Retinal pigment epithelial cell (primary cell): ENCODE measurements at regions not wholly inside any gene's neighbourhood (a gene's known extent, or its start where the extent isn't known, plus 50 kb on each side); places are given as distances from the start of the nearest gene placed in this dataset.
"Not testable (repeated sequence)": the region's sequence is repeated elsewhere in the genome, so short reads cannot be mapped to it uniquely, and the experiment has no call there.

Experiments used
- DNase-seq: peaks from one replicate; pipeline ENCODE4 v3.0.0-alpha.2; 2010; ENCODE audit warnings: low read depth
- H3K4me3 ChIP-seq: 2 replicates; pipeline ENCODE4 v1.5.1; 2011; ENCODE audit warnings: mild to moderate bottlenecking, low read length, control low read depth, moderate library complexity
- CTCF ChIP-seq: conservative IDR thresholded peaks from 2 replicates; pipeline ENCODE4 v1.5.1; 2011; ENCODE audit warnings: low read depth, low read length, control low read depth, inconsistent platforms

GRCh38 chrX:114272096-114272686 is 311.7 kb upstream of the HTR2C start:
- H3K4me3 ChIP-seq = no peak overlapping the region
- TF ChIP-seq CTCF = no peak
- DNase-seq = no peak

GRCh38 chrX:114270371-114270770 is 313.5 kb upstream of the HTR2C start:
- DNase-seq, H3K4me3 ChIP-seq: not testable (repeated sequence)

- DNase-seq = no peak
- no peak overlapping the region for H3K4me3 ChIP-seq
- no peak for TF ChIP-seq CTCF
These were observed 315.2 kb upstream of the HTR2C start for GRCh38 chrX:114268643-114269042.

- DNase-seq = no peak
- H3K4me3 ChIP-seq = no peak overlapping the region
- no peak for TF ChIP-seq CTCF
These were observed 316.7 kb upstream of the HTR2C start for GRCh38 chrX:114267142-114267541.

GRCh38 chrX:114252186-114252585 is 331.7 kb upstream of the HTR2C start:
- no peak for TF ChIP-seq CTCF
- no peak overlapping the region for H3K4me3 ChIP-seq
- no peak for DNase-seq

GRCh38 chrX:114251575-114251974 is 332.3 kb upstream of the HTR2C start:
- no peak overlapping the region for H3K4me3 ChIP-seq
- TF ChIP-seq CTCF = no peak
- no peak for DNase-seq

GRCh38 chrX:114221445-114221844 is 362.4 kb upstream of the HTR2C start:
- DNase-seq = no peak
- no peak for TF ChIP-seq CTCF
- H3K4me3 ChIP-seq = no peak overlapping the region

GRCh38 chrX:114210879-114211278 is 373.0 kb upstream of the HTR2C start:
- no peak for DNase-seq
- no peak overlapping the region for H3K4me3 ChIP-seq
- TF ChIP-seq CTCF = no peak
